Upper lobe of right lung (tissue), 1 donor: ENCODE measurements at regions not wholly inside any gene's neighbourhood (a gene's known extent, or its start where the extent isn't known, plus 50 kb on each side); places are given as distances from the start of the nearest gene placed in this dataset.

Experiments used
- ATAC-seq: fragments of 200-7000 bp; cut with Tn5 transposase; one replicate; pipeline ENCODE4 v1.9.1; 2020; ENCODE audit warnings: mild to moderate bottlenecking, moderate library complexity
- DNase-seq: peaks from one replicate; pipeline ENCODE4 v3.0.0-alpha.2; 2020
- H3K27ac ChIP-seq: fragments of 200-600 bp; one replicate; pipeline ENCODE4 v1.8.0; 2022
- H3K27me3 ChIP-seq: fragments of 200-600 bp; one replicate; pipeline ENCODE4 v1.8.0; 2022; ENCODE audit warnings: mild to moderate bottlenecking
- H3K36me3 ChIP-seq: fragments of 200-600 bp; one replicate; pipeline ENCODE4 v1.8.0; 2022
- H3K4me1 ChIP-seq: fragments of 200-600 bp; one replicate; pipeline ENCODE4 v1.8.0; 2022
- H3K4me3 ChIP-seq: fragments of 200-600 bp; one replicate; pipeline ENCODE4 v1.8.0; 2022; ENCODE audit warnings: mild to moderate bottlenecking
- H3K9me3 ChIP-seq: fragments of 200-600 bp; one replicate; pipeline ENCODE4 v1.8.0; 2022
- CTCF ChIP-seq: fragments of 200-600 bp; IDR thresholded peaks from one replicate; pipeline ENCODE4 v1.8.0; 2022; ENCODE audit warnings: antibody characterized with exemption
- intact Hi-C: fragments of 100-400 bp; cut with DNase I; formaldehyde crosslinking; loops from one replicate; pipeline ENCODE4 v1.11.0; 2022
- donor health status: DM: no; HTN: yes; CAD: no; lungs with severe emphysema.

- no peak for TF ChIP-seq CTCF
- no peak overlapping the region for H3K27ac ChIP-seq
- intact Hi-C loops, result no loop called here
- no peaks in the 10 kb centered on the region for H3K27me3 ChIP-seq
- no peak overlapping the region for H3K4me3 ChIP-seq
- DNase-seq (no peak), ATAC-seq (no peak)
- H3K9me3 ChIP-seq, result no peaks in the 10 kb centered on the region
- no peaks in the 10 kb centered on the region for H3K4me1 ChIP-seq
- H3K36me3 ChIP-seq, result no peaks in the 10 kb centered on the region
Measured at GRCh38 chr3:166362698-166363097, 525.5 kb upstream of the BCHE start.

GRCh38 chr3:166360720-166361119 is 523.5 kb upstream of the BCHE start:
- Histone ChIP-seq H3K4me3 (no peak overlapping the region), H3K27ac (no peak overlapping the region), H3K36me3 (no peaks in the 10 kb centered on the region), H3K27me3 (no peaks in the 10 kb centered on the region), H3K9me3 (no peaks in the 10 kb centered on the region), H3K4me1 (no peaks in the 10 kb centered on the region)
- intact Hi-C loops, result no loop called here
- DNase-seq (no peak), ATAC-seq (no peak)
- no peak for TF ChIP-seq CTCF

GRCh38 chr3:166351461-166351860 is 514.2 kb upstream of the BCHE start:
- Histone ChIP-seq H3K27ac (no peak overlapping the region), H3K9me3 (peaks cover 14% of the 10 kb centered on the region), H3K4me3 (no peak overlapping the region), H3K4me1 (no peaks in the 10 kb centered on the region), H3K27me3 (no peaks in the 10 kb centered on the region), H3K36me3 (no peaks in the 10 kb centered on the region)
- intact Hi-C loops, result no loop called here
- ATAC-seq (no peak), DNase-seq (no peak)
- TF ChIP-seq CTCF, result no peak

- Histone ChIP-seq H3K4me3 (no peak overlapping the region), H3K9me3 (no peaks in the 10 kb centered on the region), H3K4me1 (no peaks in the 10 kb centered on the region), H3K36me3 (no peaks in the 10 kb centered on the region), H3K27ac (no peak overlapping the region), H3K27me3 (no peaks in the 10 kb centered on the region)
- no peak for ATAC-seq
- no peak for TF ChIP-seq CTCF
- intact Hi-C loops, result no loop called here
- no peak for DNase-seq
Measured at GRCh38 chr3:166340604-166341266, 503.5 kb upstream of the BCHE start.

- Histone ChIP-seq H3K9me3 (no peaks in the 10 kb centered on the region), H3K27ac (no peak overlapping the region)
- no peak for TF ChIP-seq CTCF
Measured at GRCh38 chr3:166324401-166324800, 487.2 kb upstream of the BCHE start.

GRCh38 chr3:166322391-166322790 is 485.2 kb upstream of the BCHE start:
- H3K36me3 ChIP-seq, result no peaks in the 10 kb centered on the region
- intact Hi-C loops, result no loop called here
- TF ChIP-seq CTCF, result no peak
- ATAC-seq, result no peak
- H3K4me3 ChIP-seq, result no peak overlapping the region
- H3K27ac ChIP-seq, result no peak overlapping the region
- H3K27me3 ChIP-seq, result no peaks in the 10 kb centered on the region
- no peak for DNase-seq
- H3K4me1 ChIP-seq, result no peaks in the 10 kb centered on the region
- no peaks in the 10 kb centered on the region for H3K9me3 ChIP-seq

More at GRCh38 chr3:166324401-166324800, 487.2 kb upstream of the BCHE start:
- Histone ChIP-seq H3K27me3 (no peaks in the 10 kb centered on the region), H3K4me3 (no peak overlapping the region), H3K4me1 (no peaks in the 10 kb centered on the region), H3K36me3 (no peaks in the 10 kb centered on the region)
- intact Hi-C loops, result no loop called here
- ATAC-seq (no peak), DNase-seq (no peak)
